Psoas muscle (tissue), 7 donors: ENCODE measurements at regions not wholly inside any gene's neighbourhood (a gene's known extent, or its start where the extent isn't known, plus 50 kb on each side); places are given as distances from the start of the nearest gene placed in this dataset.

Source experiments
- ATAC-seq, 4 donors: fragments of 200-7000 bp; cut with Tn5 transposase; one replicate each; pipeline ENCODE4 v1.9.1; 2020; ENCODE audit warnings: moderate library complexity in 3 of 4, mild to moderate bottlenecking in 2 of 4
- DNase-seq, 2 donors: peaks; one replicate each; pipeline ENCODE4 v3.0.0-alpha.2; 2020
- H3K27ac ChIP-seq: fragments of 200-600 bp; one replicate; pipeline ENCODE4 v1.8.0; 2022
- H3K27me3 ChIP-seq, 3 donors: fragments of 200-600 bp in 1 of 3; one replicate each; pipeline versions ENCODE4 v1.6.1 to v1.8.0; 2013 to 2022; ENCODE audit warnings: low read length in 2 of 3, mild to moderate bottlenecking in 2 of 3, moderate library complexity in 1 of 3; ENCODE audit not compliant: insufficient read depth in 3 of 3
- H3K36me3 ChIP-seq, 2 donors: fragments of 200-600 bp in 1 of 2; one replicate each; pipeline versions ENCODE4 v1.6.1 to v1.8.0; 2013 to 2022; ENCODE audit warnings: low read depth in 1 of 2, mild to moderate bottlenecking in 1 of 2, moderate library complexity in 1 of 2; ENCODE audit not compliant: insufficient read depth in 1 of 2
- H3K4me1 ChIP-seq: fragments of 200-600 bp; one replicate; pipeline ENCODE4 v1.8.0; 2022
- H3K4me3 ChIP-seq: fragments of 200-600 bp; one replicate; pipeline ENCODE4 v1.8.0; 2022; ENCODE audit warnings: mild to moderate bottlenecking
- H3K9me3 ChIP-seq: fragments of 200-600 bp; one replicate; pipeline ENCODE4 v1.8.0; 2022
- WGBS, 3 donors: extraction: QIAGEN DNeasy Blood & Tissue Kit; methylation state at CpG; one replicate each; pipeline versions ENCODE4 v1.1.6 to v1.1.7; 2013; 5-methylcytosine and 5-hydroxymethylcytosine counted together
- intact Hi-C, 2 donors: fragments of 100-400 bp; cut with DNase I; formaldehyde crosslinking; loops; one replicate each; pipeline versions ENCODE4 v1.11.0 to v1.14.2; 2022
- TF ChIP-seq, protein P1 (sequence below): fragments of 200-600 bp; IDR thresholded peaks from one replicate; pipeline ENCODE4 v1.8.0; 2022; ENCODE audit warnings: antibody characterized with exemption
- donor health status: healthy with polysubstance abuse.
- donor health status: DM: no; HTN: no; CAD: no; lungs with moderate emphysema.
- donor health status: Bipolar disorder and iron deficiency.
- donor health status: healthy.
- donor health status: DM: yes; HTN: yes; CAD: no.
- donor health status: DM: no; HTN: no; CAD: no.
- donor health status: DM: yes; HTN: yes; CAD: no.

DNA sequence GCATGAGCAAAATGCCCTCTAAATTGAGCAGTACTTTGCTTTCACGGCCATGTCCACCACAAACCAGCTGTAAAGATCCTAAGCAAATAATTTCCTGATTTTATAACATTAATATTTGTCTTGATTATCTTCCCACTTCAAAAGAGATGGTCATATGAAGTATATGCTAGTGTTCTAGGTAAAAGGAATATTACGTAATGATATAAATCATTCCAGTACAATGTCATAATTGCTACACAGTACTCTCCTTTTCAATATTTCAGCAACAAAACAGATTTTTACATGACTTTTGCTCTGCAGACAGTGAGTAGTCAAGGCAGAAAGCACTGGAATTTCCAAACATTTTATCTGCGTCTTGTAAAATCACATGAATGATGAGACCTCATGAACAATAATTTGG, 572.8 kb upstream of the FRG1 start:
- no peaks in the 10 kb centered on the region for H3K4me1 ChIP-seq
- no peak overlapping the region for H3K27ac ChIP-seq
- ATAC-seq (no peak), DNase-seq (no peak)
- TF ChIP-seq, protein P1, sequence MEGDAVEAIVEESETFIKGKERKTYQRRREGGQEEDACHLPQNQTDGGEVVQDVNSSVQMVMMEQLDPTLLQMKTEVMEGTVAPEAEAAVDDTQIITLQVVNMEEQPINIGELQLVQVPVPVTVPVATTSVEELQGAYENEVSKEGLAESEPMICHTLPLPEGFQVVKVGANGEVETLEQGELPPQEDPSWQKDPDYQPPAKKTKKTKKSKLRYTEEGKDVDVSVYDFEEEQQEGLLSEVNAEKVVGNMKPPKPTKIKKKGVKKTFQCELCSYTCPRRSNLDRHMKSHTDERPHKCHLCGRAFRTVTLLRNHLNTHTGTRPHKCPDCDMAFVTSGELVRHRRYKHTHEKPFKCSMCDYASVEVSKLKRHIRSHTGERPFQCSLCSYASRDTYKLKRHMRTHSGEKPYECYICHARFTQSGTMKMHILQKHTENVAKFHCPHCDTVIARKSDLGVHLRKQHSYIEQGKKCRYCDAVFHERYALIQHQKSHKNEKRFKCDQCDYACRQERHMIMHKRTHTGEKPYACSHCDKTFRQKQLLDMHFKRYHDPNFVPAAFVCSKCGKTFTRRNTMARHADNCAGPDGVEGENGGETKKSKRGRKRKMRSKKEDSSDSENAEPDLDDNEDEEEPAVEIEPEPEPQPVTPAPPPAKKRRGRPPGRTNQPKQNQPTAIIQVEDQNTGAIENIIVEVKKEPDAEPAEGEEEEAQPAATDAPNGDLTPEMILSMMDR: no peak
- intact Hi-C loops: no loop called here
- no peaks in the 10 kb centered on the region for H3K9me3 ChIP-seq
- 88 to 98% (median 92%) methylated on average over 3 of the region's 3 CpGs for WGBS, 3 donors
- no peak overlapping the region for H3K4me3 ChIP-seq
- peaks cover 0 to 2% (median 0%) of the 10 kb centered on the region in 3 donors for H3K27me3 ChIP-seq
- no peaks in the 10 kb centered on the region for H3K36me3 ChIP-seq

DNA sequence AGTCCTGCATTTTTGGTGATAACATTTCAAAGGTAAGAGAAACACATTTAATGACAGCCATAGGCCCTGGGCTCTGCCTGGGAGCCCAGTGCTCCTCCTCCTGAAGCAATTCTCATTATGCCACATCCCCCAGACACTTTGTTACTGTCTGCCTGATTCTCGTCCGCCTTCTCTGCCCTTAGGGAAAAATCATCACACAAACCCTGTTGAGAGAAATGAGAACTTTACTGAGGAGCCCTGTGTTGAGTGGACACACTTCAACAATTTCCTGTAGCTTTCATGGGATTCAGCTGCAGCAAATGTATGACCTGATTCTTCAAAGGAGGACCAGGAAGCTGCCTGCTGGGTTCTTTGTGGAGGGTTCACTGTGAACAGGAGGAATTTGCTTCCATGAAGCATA, 566.5 kb upstream of the FRG1 start:
- 74 to 78% (median 77%) methylated on average over 2 of the region's 2 CpGs for WGBS, 3 donors

DNA sequence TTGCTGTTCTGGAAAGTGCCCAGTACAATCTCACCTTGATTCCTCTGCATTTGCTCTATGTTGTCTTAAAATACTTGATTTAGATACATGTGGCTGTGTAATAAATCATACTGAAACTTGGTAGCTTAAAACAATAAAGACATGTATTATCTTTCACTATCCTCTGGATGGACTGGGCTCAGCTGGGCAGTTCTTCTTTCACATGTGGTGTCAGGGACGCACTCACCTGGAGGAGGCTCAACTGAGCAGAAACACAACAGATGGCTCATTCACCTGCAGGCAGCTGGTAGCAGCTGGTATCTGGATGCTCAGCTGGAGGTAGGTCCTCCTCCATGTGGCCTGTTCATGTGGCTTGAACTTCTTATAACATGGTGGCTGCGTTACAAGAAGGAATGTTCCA, 563.8 kb upstream of the FRG1 start:
- intact Hi-C loops: no loop called here
- Histone ChIP-seq H3K4me3 (no peak overlapping the region), H3K27me3 (no peaks in the 10 kb centered on the region), H3K9me3 (no peaks in the 10 kb centered on the region), H3K27ac (no peak overlapping the region), H3K36me3 (no peaks in the 10 kb centered on the region), H3K4me1 (no peaks in the 10 kb centered on the region)
- 92 to 96% (median 94%) methylated on average over 2 of the region's 2 CpGs for WGBS, 3 donors
- no peak for ATAC-seq
- TF ChIP-seq, protein P1: no peak
- DNase-seq: no peak

More for the DNA sequence above, 566.5 kb upstream of the FRG1 start:
- no peak overlapping the region for H3K4me3 ChIP-seq
- ATAC-seq (no peak), DNase-seq (no peak)
- H3K36me3 ChIP-seq: no peaks in the 10 kb centered on the region
- intact Hi-C loops: no loop called here
- no peaks in the 10 kb centered on the region for H3K9me3 ChIP-seq
- no peaks in the 10 kb centered on the region for H3K4me1 ChIP-seq
- no peak overlapping the region for H3K27ac ChIP-seq
- peaks cover 0 to 2% (median 0%) of the 10 kb centered on the region in 3 donors for H3K27me3 ChIP-seq
- TF ChIP-seq, protein P1: no peak

DNA sequence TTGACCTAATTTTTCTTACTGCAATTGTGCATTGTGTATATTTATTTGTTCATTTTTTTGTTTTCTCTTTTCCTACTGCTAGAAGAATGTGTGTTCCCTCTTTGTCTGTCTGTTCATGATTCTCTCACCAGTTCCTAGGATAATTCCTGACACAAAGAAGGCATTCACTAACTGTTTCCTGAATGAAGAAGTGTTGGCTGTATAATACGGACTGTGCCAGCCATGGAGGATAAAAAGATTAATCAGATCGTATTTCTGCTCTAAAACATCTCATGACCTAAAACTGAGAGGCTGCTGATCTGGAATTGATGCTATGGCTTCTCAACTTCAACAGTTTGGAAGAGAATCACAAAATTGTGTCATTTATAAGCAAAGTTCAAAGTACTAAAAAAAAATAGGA, 563.1 kb upstream of the FRG1 start:
- Histone ChIP-seq H3K4me1 (no peaks in the 10 kb centered on the region), H3K27me3 (no peaks in the 10 kb centered on the region), H3K27ac (no peak overlapping the region), H3K36me3 (no peaks in the 10 kb centered on the region), H3K4me3 (no peak overlapping the region), H3K9me3 (no peaks in the 10 kb centered on the region)
- DNase-seq: no peak
- 22 to 35% (median 23%) methylated on average over 2 of the region's 2 CpGs for WGBS, 3 donors
- intact Hi-C loops: no loop called here
- no peak for ATAC-seq
- TF ChIP-seq, protein P1: no peak

DNA sequence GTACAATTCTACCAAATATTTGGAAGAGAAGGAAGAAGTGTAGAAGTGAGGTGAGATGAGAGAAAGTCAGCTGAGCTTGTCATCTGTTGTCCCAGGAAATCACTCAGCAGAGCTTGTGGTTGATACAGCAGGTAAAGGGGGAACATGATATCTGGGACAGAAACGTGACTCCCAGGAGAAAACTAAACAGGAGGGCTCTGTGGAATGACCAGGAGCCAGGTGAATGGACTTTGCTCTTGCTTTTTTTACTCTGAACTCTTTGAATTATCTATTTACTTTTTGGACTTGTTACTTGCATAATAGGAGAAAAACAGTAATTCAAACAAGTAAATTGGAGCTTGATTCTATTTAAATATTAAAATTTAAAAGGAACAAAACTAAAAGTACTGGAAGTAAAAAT, 555.6 kb upstream of the FRG1 start:
- Histone ChIP-seq H3K4me1 (no peaks in the 10 kb centered on the region), H3K36me3 (no peaks in the 10 kb centered on the region), H3K4me3 (no peak overlapping the region), H3K27ac (no peak overlapping the region), H3K27me3 (no peaks in the 10 kb centered on the region), H3K9me3 (peaks cover 5% of the 10 kb centered on the region)
- no peak for DNase-seq
- WGBS, 3 donors: 13 to 21% (median 16%) methylated on average over 1 of the region's 1 CpG
- intact Hi-C loops: no loop called here
- no peak for ATAC-seq
- TF ChIP-seq, protein P1: no peak
